Endothelial cell of umbilical vein (primary cell): ENCODE measurements at regions not wholly inside any gene's neighbourhood (a gene's known extent, or its start where the extent isn't known, plus 50 kb on each side); places are given as distances from the start of the nearest gene placed in this dataset.

Experiments used
- BruUV-seq: library from RNA; stranded (reverse); fragments of 400-500 nt; replicated peaks from 2 replicates; lab custom pipeline; 2021; lab: Mats Ljungman, UMichigan
- CTCF ChIA-PET: fragments of 300-600, 350-600 bp; sonication (Branson Sonifier 250); formaldehyde crosslinking; loops from one replicate; lab custom pipeline; 2021; ENCODE audit warnings: antibody characterized with exemption, inconsistent platforms; lab: Charles Lee
- POLR2A ChIA-PET: fragments of 300-600, 350-600 bp; sonication (Branson Sonifier 250); formaldehyde crosslinking; loops from one replicate; lab custom pipeline; 2021; ENCODE audit warnings: antibody characterized with exemption, inconsistent platforms; lab: Charles Lee
- DNase-seq: peaks from one replicate; pipeline ENCODE4 v3.0.0-alpha.2; 2011; ENCODE audit warnings: low read depth, low spot score
- FAIRE-seq: peaks from 2 replicates; lab custom pipeline; 2011; peaks lifted over from hg19 to GRCh38; lab: Jason Lieb, UNC
- H2AFZ ChIP-seq: 2 replicates; pipeline ENCODE4 v1.6.0; 2012; ENCODE audit warnings: low read depth, low read length, control low read depth, inconsistent platforms
- H3K27ac ChIP-seq: 2 replicates; pipeline ENCODE4 v1.5.1; 2011; ENCODE audit warnings: low read depth, mild to moderate bottlenecking, control low read depth, low read length, moderate library complexity; ENCODE audit not compliant: insufficient read depth
- H3K27me3 ChIP-seq, 2 experiments: 2 replicates each; pipeline versions ENCODE4 v1.6.0 to v1.6.1; 2011; ENCODE audit warnings: low read length in 2 of 2, mixed read lengths in 1 of 2; ENCODE audit not compliant: control insufficient read depth in 2 of 2, insufficient read depth in 2 of 2
- H3K36me3 ChIP-seq, 2 experiments: 2 replicates in 1 of 2; 3 replicates in 1 of 2; pipeline ENCODE4 v1.5.1; 2011; ENCODE audit warnings: low read length in 2 of 2, mild to moderate bottlenecking in 1 of 2, moderate library complexity in 1 of 2; ENCODE audit not compliant: control insufficient read depth in 2 of 2, insufficient read depth in 2 of 2; ENCODE audit errors: extremely low read depth in 1 of 2
- H3K4me1 ChIP-seq: 3 replicates; pipeline ENCODE4 v1.5.1; 2011; ENCODE audit warnings: mild to moderate bottlenecking, low read length; ENCODE audit not compliant: control insufficient read depth, insufficient read depth; ENCODE audit errors: extremely low read depth
- H3K4me2 ChIP-seq: 2 replicates; pipeline ENCODE4 v1.6.1; 2011; ENCODE audit warnings: low read length, control low read depth, mixed read lengths; ENCODE audit not compliant: insufficient read depth
- H3K4me3 ChIP-seq, 3 experiments: fragments of 200-600 bp in 1 of 3; sonication (generic), shearing (Covaris generic) in 1 of 3; replicated peaks in 1 of 3; 2 replicates each; pipeline ENCODE4 v1.5.1; 2011 to 2016; ENCODE audit warnings: control low read depth in 3 of 3, low read length in 3 of 3, mild to moderate bottlenecking in 2 of 3, inconsistent platforms in 1 of 3, low read depth in 1 of 3, moderate library complexity in 1 of 3; ENCODE audit not compliant: insufficient read depth in 1 of 3
- H3K79me2 ChIP-seq: 2 replicates; pipeline ENCODE4 v1.6.0; 2012; ENCODE audit warnings: low read length, inconsistent platforms; ENCODE audit not compliant: control insufficient read depth, insufficient read depth
- H3K9ac ChIP-seq: replicated peaks from 2 replicates; pipeline ENCODE3; 2011; ENCODE audit warnings: low read length, control low read depth; ENCODE audit not compliant: insufficient read depth; ENCODE audit errors: extremely low read depth
- H3K9me1 ChIP-seq: replicated peaks from 3 replicates; pipeline ENCODE4 v1.6.0; 2011; ENCODE audit warnings: mild to moderate bottlenecking, low read length; ENCODE audit not compliant: control insufficient read depth, insufficient read depth; ENCODE audit errors: extremely low read depth
- H3K9me3 ChIP-seq: replicated peaks from 2 replicates; pipeline ENCODE4 v1.5.1; 2012; ENCODE audit warnings: low read length, inconsistent platforms; ENCODE audit not compliant: control insufficient read depth, insufficient read depth
- H4K20me1 ChIP-seq: replicated peaks from 2 replicates; pipeline ENCODE3; 2011; ENCODE audit warnings: mild to moderate bottlenecking, low read length; ENCODE audit not compliant: control insufficient read depth, insufficient read depth; ENCODE audit errors: extremely low read depth
- CTCF ChIP-seq, 2 donors: IDR thresholded peaks; 1 replicate in 1 of 2; 2 replicates in 1 of 2; pipeline ENCODE4 v1.5.1; 2011; ENCODE audit warnings: low read length in 2 of 2, mild to moderate bottlenecking in 2 of 2, moderate library complexity in 2 of 2, control low read depth in 1 of 2, inconsistent platforms in 1 of 2, low read depth in 1 of 2; ENCODE audit not compliant: insufficient read depth in 1 of 2; ENCODE audit errors: extremely low read depth in 1 of 2
- EZH2 ChIP-seq: IDR thresholded peaks from 2 replicates; pipeline ENCODE4 v1.6.1; 2012; ENCODE audit warnings: borderline replicate concordance, low read depth, mild to moderate bottlenecking, moderate library complexity, low read length, inconsistent platforms; ENCODE audit not compliant: severe bottlenecking
- FOS ChIP-seq: IDR thresholded peaks from 2 replicates; pipeline ENCODE4 v1.6.1; 2011; ENCODE audit warnings: mild to moderate bottlenecking, low read length, moderate library complexity, borderline replicate concordance; ENCODE audit not compliant: insufficient read depth
- GATA2 ChIP-seq: IDR thresholded peaks from 2 replicates; pipeline ENCODE4 v1.7.0; 2011; ENCODE audit warnings: low read depth, mild to moderate bottlenecking, moderate library complexity, mixed read lengths, low read length; ENCODE audit not compliant: insufficient read length, insufficient read depth
- JUN ChIP-seq: IDR thresholded peaks from 2 replicates; pipeline ENCODE4 v1.6.1; 2011; ENCODE audit warnings: borderline replicate concordance, low read depth; ENCODE audit not compliant: insufficient read length, insufficient read depth
- MYC ChIP-seq: IDR thresholded peaks from one replicate; pipeline ENCODE4 v1.6.1; 2011; ENCODE audit warnings: mild to moderate bottlenecking, low read depth, low read length
- POLR2A ChIP-seq: IDR thresholded peaks from 2 replicates; pipeline ENCODE4 v1.6.1; 2012; ENCODE audit warnings: low read depth, mild to moderate bottlenecking, control low read depth, low read length
- POLR2AphosphoS5 ChIP-seq: IDR thresholded peaks from 2 replicates; pipeline ENCODE4 v1.6.1; 2012; ENCODE audit warnings: low read depth, mild to moderate bottlenecking, control low read depth, low read length, moderate library complexity; ENCODE audit not compliant: insufficient read depth
- dilution Hi-C: fragments of 300-500 bp; cut with MboI; formaldehyde crosslinking; loops from one replicate; pipeline ENCODE4 v1.15.0; 2019; ENCODE audit warnings: low sequenced_read_pairs; ENCODE audit not compliant: extremely low pct_ligation_motif_present
- intact Hi-C: fragments of 100-400 bp; cut with micrococcal nuclease; formaldehyde crosslinking; loops from one replicate; pipeline ENCODE4 v1.10.0; 2022

GRCh38 chrX:42128587-42128986, 205.2 kb upstream of the CASK start:
- Histone ChIP-seq H3K27me3 (no peaks in the 10 kb centered on the region), H3K27ac (no peak overlapping the region), H3K36me3 (no peaks in the 10 kb centered on the region), H3K9ac (no peak overlapping the region), H3K9me3 (no peaks in the 10 kb centered on the region), H3K79me2 (no peaks in the 10 kb centered on the region), H3K4me1 (no peaks in the 10 kb centered on the region), H3K4me2 (no peak overlapping the region), H3K9me1 (no peaks in the 10 kb centered on the region), H4K20me1 (no peaks in the 10 kb centered on the region), H3K4me3 (no peak overlapping the region), H2AFZ (no peak overlapping the region)
- no TSS peak for BruUV-seq
- POLR2A ChIA-PET, result no interaction called here
- TF ChIP-seq CTCF (IDR thresholded peaks at IDR 0.05; ENCODE audit: extremely low read depth in 1 of 2, insufficient read depth in 1 of 2, low read depth in 1 of 2, low read length in 2 of 2), result no peak
- no peak for TF ChIP-seq GATA2
- no peak for TF ChIP-seq FOS
- TF ChIP-seq POLR2A, result no peak
- FAIRE-seq (peak; percentile 72), DNase-seq (no peak)
- intact Hi-C loops (no loop called here), dilution Hi-C loops (no loop called here)
- CTCF ChIA-PET, result no interaction called here

GRCh38 chrX:42128020-42128419, 204.7 kb upstream of the CASK start:
- no peaks in the 10 kb centered on the region for H3K36me3 ChIP-seq
- H3K9ac ChIP-seq, result no peak overlapping the region
- TF ChIP-seq MYC (no peak), GATA2 (no peak), CTCF (IDR thresholded peaks at IDR 0.05; ENCODE audit: extremely low read depth in 1 of 2, insufficient read depth in 1 of 2, low read depth in 1 of 2, low read length in 2 of 2) (no peak), FOS (no peak), JUN (no peak), EZH2 (no peak), POLR2AphosphoS5 (no peak)
- no peak overlapping the region for H3K4me2 ChIP-seq
- no peaks in the 10 kb centered on the region for H3K4me1 ChIP-seq
- no TSS peak for BruUV-seq
- H3K27ac ChIP-seq, result no peak overlapping the region
- dilution Hi-C loops, result no loop called here
- no peaks in the 10 kb centered on the region for H4K20me1 ChIP-seq
- no peaks in the 10 kb centered on the region for H3K27me3 ChIP-seq
- H3K9me1 ChIP-seq, result no peaks in the 10 kb centered on the region
- POLR2A ChIA-PET, result no interaction called here
- intact Hi-C loops, result no loop called here
- H3K4me3 ChIP-seq, result no peak overlapping the region
- DNase-seq (no peak), FAIRE-seq (no peak)
- CTCF ChIA-PET, result no interaction called here
- no peak overlapping the region for H2AFZ ChIP-seq
- no peaks in the 10 kb centered on the region for H3K79me2 ChIP-seq
- H3K9me3 ChIP-seq, result no peaks in the 10 kb centered on the region
